ENCODE measurements at regions not wholly inside any gene's neighbourhood (a gene's known extent, or its start where the extent isn't known, plus 50 kb on each side); places are given as distances from the start of the nearest gene placed in this dataset.
A peak's percentile ranks its signal among the peaks of the same experiment; 100 is the strongest.

- Histone ChIP-seq H3K27me3 (replicated peaks; ENCODE audit: control insufficient read depth, insufficient read depth, low read length) (no peaks in the 10 kb centered on the region), H3K36me3 (ENCODE audit: control insufficient read depth, insufficient read depth, low read length) (no peaks in the 10 kb centered on the region), H3K4me3 (replicated peaks; ENCODE audit: low read depth, low read length) (no peak overlapping the region)
- TF ChIP-seq CTCF (IDR thresholded peaks at IDR 0.05; ENCODE audit: insufficient read depth, low read length, poor library complexity, severe bottlenecking): no peak
- DNase-seq (ENCODE audit: extremely low read depth, insufficient read length): peak; percentile 32
These were observed 130.1 kb upstream of the SYN3 start for GRCh38 chr22:33188326-33188725.

- TF ChIP-seq CTCF (IDR thresholded peaks at IDR 0.05; ENCODE audit: insufficient read depth, low read length, poor library complexity, severe bottlenecking): no peak
These were observed 128.6 kb upstream of the SYN3 start for GRCh38 chr22:33186816-33187215.

GRCh38 chr22:33180356-33180755 is 122.2 kb upstream of the SYN3 start:
- H3K27me3 ChIP-seq (replicated peaks; ENCODE audit: control insufficient read depth, insufficient read depth, low read length): no peaks in the 10 kb centered on the region
- H3K36me3 ChIP-seq (ENCODE audit: control insufficient read depth, insufficient read depth, low read length): no peaks in the 10 kb centered on the region
- no peak for DNase-seq (ENCODE audit: extremely low read depth, insufficient read length)
- TF ChIP-seq CTCF (IDR thresholded peaks at IDR 0.05; ENCODE audit: insufficient read depth, low read length, poor library complexity, severe bottlenecking): no peak
- H3K4me3 ChIP-seq (replicated peaks; ENCODE audit: low read depth, low read length): no peak overlapping the region

More at GRCh38 chr22:33186816-33187215, 128.6 kb upstream of the SYN3 start:
- Histone ChIP-seq H3K4me3 (replicated peaks; ENCODE audit: low read depth, low read length) (no peak overlapping the region), H3K27me3 (replicated peaks; ENCODE audit: control insufficient read depth, insufficient read depth, low read length) (no peaks in the 10 kb centered on the region), H3K36me3 (ENCODE audit: control insufficient read depth, insufficient read depth, low read length) (no peaks in the 10 kb centered on the region)
- DNase-seq (ENCODE audit: extremely low read depth, insufficient read length): no peak

GRCh38 chr22:33167998-33168790 is 110.0 kb upstream of the SYN3 start:
- Histone ChIP-seq H3K27me3 (replicated peaks; ENCODE audit: control insufficient read depth, insufficient read depth, low read length) (no peaks in the 10 kb centered on the region), H3K4me3 (replicated peaks; ENCODE audit: low read depth, low read length) (no peak overlapping the region), H3K36me3 (ENCODE audit: control insufficient read depth, insufficient read depth, low read length) (no peaks in the 10 kb centered on the region)
- no peak for TF ChIP-seq CTCF (IDR thresholded peaks at IDR 0.05; ENCODE audit: insufficient read depth, low read length, poor library complexity, severe bottlenecking)
- no peak for DNase-seq (ENCODE audit: extremely low read depth, insufficient read length)

- Histone ChIP-seq H3K27me3 (replicated peaks; ENCODE audit: control insufficient read depth, insufficient read depth, low read length) (no peaks in the 10 kb centered on the region), H3K36me3 (ENCODE audit: control insufficient read depth, insufficient read depth, low read length) (no peaks in the 10 kb centered on the region), H3K4me3 (replicated peaks; ENCODE audit: low read depth, low read length) (no peak overlapping the region)
- no peak for TF ChIP-seq CTCF (IDR thresholded peaks at IDR 0.05; ENCODE audit: insufficient read depth, low read length, poor library complexity, severe bottlenecking)
- DNase-seq (ENCODE audit: extremely low read depth, insufficient read length): no peak
These were observed 108.0 kb upstream of the SYN3 start for GRCh38 chr22:33166206-33166605.
